HG03442 (cell line): ENCODE measurements at regions not wholly inside any gene's neighbourhood (a gene's known extent, or its start where the extent isn't known, plus 50 kb on each side); places are given as distances from the start of the nearest gene placed in this dataset.

ENCODE experiments used
- ATAC-seq: cut with Tn5 transposase; IDR thresholded peaks from one replicate; pipeline ENCODE4 v1.9.1; 2021; ENCODE audit warnings: mild to moderate bottlenecking, moderate library complexity; ENCODE audit not compliant: unreplicated experiment

DNA sequence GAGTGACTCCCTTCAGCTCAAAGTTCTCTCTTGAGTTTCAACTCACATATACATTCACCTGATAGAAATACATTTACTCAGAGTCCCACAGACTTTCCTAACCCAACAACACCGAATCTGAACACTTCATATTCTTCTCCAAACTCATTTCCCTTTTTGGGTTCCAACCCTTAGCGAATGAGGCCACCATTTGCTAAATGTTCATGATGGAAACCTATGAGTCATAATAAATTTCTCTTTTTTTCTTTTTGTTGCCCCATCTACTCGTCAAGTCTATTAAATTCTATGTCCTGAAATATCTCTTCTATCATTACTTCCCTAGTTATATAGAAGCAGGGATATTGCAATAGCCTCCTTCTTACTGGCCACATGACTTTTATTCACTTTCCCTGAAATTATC lies 100.1 kb downstream of the HLX start:
- no peak for ATAC-seq

DNA sequence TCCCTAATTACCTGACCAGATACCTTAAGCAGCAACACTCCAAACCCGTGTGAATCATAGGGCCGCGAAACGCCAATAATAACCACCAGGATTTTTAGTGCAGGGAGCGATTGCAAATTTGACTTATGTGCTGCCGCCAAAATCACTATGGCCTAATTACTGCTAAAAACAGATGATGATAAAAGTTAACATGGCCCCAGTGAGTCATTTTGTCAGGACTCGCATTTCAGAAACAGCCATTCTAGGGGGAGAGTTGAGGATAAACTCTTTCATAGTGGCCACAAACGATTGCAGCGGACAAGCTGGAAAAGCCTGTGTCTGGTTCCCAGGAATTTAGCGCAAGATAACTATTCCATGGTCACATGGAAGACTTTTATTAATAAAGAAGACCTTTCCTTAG lies 103.4 kb downstream of the HLX start:
- ATAC-seq = no peak

DNA sequence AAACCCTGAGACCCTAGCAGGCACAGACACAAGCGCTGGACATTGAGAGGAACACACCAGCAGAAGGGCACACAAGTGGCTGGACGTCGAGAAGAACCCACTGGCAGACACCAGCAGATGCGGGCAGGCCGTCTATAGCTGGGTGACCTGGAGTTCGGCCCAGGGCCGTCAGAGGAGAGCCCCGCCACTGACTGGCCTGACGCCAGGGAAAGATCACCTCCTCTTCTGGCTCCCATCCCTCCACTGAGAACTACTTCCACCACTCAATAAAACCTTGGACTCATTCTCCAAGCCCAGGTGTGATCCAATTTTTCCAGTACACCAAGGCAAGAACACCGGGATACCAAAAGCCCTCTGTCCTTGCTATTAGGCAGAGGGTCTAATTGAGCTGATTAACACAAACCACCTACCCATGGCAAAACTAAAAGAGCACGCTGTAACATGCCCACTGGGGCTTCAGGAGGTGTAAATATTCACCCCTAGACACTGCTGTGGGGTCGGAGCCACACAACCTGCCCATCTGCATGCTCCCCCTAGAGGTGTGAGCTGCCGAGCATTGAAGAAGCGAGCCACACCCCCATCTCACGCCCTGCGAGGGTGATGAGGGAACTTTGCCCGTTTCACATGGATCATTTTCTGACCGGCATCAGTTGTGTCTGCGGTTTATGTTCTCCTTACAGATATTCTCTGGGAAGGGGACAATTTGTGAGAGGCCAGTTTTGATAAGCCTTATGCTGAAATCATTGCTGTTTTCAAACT lies 104.8 kb downstream of the HLX start:
- ATAC-seq = no peak

DNA sequence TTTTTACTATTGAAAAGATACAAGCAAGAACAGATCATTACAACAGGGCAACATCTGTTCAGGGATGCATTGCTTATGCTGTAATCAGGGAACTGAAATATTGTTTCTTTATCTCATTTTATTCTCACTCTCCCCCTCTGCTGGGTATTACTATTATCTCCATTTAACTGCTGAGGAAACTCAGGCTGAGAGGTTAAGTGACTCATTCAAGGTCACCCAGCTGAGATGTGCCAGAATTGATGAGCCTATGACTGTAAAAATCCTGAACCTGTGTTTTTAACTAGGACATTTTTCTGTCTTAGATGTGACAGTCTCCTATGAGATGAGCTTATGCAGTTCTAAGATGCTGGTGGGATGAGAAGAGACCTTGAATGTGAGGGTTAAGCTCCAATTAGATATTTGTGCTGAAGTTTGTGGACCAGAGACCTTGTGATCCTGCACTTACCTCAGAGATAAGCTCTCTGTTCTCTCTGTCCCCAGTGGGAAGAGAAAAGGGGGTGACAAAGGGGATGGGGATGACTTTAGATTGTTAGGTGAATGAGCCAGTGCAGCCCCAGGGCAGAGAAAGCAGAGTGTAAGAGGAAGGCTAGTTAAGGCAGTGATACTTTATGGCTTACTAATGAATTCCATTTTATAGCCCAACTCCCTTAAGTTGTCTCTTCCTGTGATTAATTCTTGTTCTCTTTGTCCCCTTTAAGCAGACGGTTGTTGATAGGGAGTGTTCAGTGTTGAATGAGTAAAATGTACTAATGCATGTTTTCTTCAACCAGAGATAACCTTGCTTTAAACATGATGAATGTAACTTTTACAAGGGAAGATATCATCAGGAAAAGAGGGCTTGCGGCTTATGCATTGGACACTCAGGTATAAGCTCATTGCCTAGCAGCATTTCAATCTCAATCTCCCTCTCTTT lies 111.4 kb downstream of the HLX start:
- ATAC-seq = no peak

DNA sequence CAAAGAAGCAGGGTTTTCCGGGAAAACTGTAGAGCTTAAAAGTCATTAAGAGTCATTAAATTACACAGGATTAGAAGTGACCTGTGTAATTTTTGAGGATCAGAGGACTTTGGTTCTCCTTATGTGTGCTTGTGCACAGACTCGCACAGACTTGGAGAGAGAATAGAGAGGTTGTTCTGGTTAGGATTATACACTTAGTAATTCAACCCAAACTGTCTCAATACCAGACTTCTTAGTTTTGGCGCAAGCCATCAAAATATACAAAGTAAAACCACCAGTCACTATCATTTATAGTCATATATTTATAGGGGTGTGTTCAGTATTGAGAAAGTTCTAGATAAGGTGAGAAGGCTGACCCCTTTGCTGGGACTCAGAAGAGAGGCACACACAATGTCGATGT lies 112.3 kb downstream of the HLX start:
- ATAC-seq = no peak

DNA sequence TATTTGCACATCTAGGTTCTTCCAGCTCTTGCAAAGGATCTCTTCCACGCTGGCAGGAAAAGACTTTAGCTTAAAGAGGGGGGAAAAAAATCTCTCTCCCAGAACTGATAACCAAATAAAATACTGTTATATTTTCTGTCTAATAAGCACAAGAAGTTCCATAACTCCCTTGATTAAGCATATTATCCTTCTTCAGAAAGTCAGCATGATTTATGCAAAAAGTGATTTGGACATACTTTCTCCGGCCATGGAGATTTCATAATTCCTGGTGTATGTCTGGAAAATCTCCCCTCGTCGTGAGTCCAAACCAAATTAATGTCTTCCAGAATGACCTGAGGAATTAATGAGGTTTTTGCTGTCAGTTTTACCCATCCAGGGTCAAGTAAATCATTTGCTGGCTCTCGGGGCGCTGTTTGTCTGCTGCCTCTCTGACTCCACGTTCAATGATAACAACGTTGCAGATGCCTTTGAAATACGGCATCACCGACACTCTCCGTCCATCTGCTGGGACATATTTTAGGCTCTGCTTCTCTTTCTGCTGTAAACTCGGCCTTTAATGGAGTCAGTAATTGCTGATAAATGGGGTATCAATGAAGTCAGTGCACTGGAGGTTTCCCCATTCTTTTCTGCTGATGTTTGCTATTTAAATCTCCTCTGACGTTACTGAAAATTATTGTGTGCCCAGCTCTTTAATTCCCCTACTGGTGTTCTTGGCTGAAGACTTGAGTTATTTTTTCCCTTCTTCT lies 112.9 kb downstream of the HLX start:
- ATAC-seq = no peak

DNA sequence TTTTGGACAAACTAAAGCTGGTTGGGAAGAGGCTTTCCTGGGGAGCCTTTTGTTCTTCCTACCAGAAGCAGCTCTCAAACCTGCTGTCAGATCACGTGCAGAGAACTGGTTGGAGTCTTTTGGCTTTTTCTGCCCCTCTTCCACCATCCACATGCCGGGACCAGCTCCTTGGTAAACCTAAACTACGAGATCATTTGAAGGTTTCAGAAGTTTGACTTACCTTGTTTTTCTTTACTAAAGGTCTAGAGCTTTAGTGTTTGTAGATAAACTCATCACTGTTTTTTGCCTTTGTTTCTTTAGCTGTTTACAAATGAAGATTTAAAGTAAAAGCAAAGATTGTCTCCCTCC lies 113.4 kb downstream of the HLX start:
- ATAC-seq = no peak

DNA sequence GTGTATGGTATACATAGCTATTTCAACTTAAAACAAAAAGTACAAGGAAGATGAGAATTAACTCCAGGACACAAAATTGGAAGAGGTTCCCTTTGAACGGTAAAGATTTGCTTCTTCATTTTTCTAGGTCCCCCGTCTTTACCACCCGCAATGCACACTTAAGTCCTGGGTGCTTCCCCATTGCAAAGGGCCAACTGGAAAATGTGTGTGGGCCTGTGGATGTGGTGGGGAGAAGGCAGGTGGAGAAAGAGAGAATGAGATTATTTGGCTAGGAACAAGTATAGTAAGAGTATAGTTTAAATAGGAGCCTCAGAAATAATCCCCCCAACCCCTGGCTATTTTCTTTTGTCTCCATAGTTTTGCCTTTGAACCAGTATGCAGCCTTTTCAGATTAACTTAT lies 115.4 kb downstream of the HLX start:
- ATAC-seq = no peak

DNA sequence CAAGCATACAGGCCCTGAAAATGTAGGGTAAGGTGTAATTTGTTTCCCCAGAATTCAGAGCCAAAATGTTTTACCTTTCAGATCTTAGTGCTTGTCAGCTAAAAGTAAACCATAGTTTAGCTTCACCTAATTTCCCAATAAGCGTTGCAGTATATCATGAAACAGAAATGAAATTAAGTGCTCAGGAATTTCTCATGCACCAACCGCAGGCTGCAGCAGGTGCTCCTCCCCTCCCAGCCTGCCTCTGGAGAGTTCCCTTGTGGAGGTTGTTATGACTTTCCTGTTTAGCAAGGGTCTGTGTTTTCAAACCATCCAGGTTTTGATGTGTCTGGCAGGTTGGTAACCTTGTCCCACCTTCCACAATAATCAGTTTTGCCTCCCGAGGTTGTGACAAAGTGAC lies 118.5 kb downstream of the HLX start:
- no peak for ATAC-seq

DNA sequence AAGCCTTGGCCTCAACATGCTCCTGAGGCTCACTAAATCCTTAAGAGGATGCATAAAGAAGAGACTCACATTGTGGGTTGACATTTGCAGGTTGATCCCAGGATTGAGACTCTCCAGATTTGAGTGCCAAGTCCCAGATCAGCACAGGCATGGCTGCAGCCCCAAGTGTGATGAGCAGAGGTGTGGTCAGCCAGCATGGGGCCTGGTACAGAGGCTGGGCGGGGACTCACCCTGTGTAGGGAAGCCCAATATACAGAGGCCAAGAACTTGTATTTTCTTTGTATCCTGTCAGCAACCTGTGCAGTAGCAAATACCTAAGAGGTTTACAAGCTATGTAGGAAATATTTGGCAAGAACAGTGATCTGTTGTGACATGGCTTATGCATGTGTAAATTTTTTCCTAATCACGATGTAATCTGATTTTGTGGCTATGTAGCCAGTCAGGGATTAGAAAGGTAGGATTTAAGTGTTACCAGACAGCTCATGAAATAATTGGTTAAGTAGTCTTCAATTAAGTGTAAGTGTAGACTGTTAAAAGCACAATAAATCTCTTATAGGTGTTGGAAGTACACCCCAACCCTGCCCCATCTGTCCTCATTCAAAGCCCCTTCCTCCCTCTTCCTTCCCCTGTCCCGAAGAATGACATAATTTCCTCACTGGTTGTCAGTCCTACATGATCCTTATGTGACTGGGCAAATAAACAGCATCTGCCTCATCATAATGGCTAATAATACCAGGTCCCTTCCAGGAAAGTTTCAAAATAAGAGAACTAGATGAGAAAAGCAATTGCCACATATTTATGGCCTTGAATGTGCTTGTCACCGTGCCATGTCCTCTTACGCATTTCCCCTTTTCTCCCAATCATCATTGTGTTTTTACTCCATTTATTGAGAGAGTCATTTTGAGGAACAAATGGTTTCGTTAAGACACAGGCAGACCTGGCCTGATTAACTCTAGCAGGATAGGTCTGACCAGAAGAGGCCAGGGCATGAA lies 120.9 kb downstream of the HLX start:
- no peak for ATAC-seq

DNA sequence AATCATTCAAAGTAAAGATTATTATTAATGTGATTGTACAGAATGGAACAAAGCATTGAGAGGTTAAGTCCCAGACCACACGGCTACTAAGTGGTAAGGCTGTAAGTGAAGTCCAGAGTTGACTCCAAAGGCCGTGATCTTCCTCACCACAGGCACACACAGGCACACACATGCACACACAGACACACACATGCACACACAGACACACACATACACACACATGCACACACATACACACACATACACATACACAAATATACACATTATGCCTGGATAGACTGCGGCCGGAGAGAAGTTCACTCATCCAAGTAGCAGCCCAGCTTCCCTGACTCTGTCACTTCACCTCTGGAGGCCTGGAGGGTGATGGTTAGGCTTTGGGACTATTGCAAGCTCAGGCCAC lies 121.9 kb downstream of the HLX start:
- ATAC-seq = no peak

DNA sequence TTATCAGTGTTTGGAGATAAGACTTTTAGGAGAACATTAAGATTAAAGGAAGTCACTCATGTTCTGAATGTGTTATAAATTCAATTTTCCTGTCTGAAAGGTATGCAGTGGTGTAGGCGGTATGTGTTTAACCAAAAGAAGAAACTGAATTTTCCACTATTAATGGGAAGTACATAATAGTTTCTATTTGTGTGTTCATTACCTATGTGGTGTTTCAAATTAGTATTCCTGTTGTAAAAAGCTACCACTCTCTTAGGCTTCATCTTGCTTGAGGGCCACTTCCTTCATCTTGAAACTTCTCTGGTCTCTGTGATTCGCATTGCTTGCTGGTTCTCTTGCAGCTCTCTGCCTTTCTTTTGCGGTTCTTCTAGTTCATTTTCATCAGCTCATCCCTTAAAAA lies 123.4 kb downstream of the HLX start:
- no peak for ATAC-seq

DNA sequence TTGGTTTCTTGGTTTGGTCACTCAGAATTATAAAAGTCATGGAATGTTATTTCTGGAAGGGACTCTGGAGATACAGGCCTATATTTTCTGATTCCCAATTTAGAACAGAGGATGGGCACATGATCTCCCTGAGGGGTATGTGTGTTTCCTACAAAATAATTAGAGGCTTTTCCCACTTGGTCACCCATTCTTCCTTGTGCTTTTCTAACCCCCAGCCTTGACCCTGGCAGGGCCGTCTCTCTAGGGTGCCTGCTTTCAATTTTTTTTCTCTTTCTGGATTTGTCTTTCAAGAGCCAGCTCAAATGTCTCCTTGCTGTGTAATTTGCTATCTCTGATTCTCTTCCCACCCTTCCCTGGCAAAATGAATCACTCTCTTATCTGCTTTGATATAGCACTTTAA lies 131.9 kb downstream of the HLX start:
- ATAC-seq = no peak

DNA sequence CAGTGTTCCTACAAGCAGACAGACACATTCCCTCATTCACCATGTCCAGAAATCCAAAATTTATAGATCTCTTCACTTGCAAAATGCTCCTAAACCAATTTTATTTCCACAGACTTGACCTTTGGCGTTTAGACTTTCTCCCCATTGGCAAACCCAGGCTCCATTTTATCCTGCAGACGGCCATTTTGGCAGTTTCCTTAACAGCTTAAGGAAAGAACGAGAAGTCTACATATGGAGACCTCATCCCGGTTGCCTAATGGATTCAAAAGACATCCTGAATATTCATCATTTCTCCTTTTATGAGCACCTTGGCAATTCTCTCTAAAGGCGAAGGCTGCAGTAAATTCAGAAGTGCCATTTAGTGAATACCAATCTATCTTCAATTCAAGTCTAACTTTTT lies 132.9 kb downstream of the HLX start:
- no peak for ATAC-seq

DNA sequence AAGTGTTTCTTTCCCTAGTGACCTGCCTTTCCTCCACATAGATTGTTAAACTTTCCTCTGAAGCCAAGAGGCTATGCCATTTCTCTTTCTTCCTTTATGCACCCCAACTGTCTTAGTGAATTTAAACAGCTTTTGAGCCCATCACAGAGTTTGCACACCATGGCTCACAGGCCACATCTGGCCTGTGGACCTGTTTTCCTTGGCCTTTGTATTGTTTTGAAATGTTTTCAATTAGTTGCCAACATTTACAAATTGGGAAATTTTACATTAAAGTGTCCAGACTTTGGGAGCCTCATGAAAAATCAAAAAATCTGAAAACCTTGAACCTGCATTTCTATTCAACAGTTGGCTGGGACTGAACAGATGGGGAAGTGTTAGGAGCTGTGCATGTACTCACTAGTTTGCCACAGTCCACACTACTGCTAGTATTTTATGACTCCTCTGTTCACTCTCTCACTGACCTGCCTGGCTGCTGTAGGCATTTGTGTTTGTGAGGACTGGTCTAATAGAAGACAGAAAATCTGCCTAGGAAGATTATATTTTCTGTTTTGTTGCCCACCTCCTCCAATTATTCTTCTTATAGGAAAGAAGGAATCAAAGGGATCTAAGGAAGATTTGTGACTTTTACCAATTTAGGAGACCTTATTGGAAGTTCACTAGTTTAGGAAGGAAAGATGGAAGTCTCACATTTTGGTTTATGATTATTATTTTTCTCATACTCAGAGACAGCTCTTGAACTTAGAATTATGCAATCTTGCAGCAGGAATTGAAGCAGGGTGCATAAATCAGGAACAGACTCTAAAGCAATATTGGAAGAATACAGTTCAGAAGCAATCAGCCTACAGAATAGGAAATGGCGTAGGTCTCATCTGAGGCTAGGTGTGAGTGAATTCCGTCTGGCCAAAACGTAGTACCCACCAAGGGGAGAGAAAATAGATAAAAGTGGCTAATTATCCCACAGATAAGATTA lies 134.7 kb downstream of the HLX start:
- no peak for ATAC-seq

DNA sequence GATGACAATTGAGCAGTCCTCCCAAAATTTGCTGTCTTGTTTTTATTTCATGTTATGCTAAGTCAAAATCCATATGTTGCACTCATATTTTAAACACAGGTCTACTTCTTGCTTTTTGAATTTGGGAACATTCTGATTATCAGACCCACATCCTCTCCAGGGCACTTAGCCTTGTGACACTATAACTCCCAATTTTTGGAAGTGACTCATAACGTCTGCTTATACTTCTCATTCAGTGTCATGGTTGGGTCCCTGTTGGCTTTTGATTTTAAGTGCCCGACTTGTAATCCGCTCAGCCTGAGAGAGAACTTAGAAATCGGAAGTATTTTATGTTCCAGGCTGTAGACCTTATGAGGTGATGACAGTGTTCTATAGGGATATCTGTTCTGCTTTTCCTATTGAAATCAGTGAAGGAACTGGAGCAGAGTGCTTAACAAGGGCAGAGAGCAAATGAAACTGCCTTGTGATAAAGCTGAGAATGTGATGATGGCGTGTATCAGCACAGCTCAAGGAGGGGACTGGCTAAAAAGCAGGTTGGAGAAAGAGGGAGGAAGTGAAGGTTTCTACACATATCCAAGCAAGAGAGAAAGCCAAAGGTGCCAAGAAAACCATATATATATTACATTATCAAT lies 136.0 kb downstream of the HLX start:
- ATAC-seq = no peak

DNA sequence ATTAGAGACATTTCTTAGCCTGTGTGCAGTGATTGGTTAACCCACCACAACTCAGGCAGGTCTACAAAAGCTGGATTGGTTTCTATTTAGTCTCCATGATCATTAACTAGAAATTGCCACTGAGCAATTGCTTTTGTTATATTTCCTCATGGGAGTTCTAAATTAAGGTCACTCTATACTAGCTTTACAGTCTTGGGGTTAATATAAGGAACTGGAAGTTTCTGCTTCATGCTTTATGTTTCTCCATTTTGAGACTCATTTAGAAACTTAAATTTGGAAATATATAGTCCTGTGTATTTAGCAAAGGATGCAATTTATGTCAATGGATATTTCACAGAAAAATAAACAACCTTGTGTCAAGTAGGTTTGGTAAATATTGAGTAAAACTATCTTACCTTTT lies 137.5 kb downstream of the HLX start:
- ATAC-seq = no peak

DNA sequence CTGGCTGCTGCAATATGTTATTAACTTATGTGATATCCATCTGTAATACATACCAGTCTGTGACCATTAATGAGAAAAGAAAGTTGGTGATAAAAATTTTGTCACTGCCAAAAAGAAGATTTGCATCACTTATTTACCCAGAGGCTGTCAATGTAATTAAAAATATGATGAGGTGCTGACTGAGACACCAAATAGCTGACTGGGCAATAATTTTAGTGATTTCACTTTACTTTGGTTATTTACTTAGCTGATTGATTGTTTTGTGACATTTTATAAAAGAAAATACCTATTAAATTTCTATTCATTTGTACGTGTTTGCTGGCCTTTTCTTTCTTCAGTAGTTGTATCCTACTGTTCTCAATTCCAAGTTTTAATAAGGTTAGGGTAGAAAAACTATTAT lies 139.2 kb downstream of the HLX start:
- no peak for ATAC-seq

DNA sequence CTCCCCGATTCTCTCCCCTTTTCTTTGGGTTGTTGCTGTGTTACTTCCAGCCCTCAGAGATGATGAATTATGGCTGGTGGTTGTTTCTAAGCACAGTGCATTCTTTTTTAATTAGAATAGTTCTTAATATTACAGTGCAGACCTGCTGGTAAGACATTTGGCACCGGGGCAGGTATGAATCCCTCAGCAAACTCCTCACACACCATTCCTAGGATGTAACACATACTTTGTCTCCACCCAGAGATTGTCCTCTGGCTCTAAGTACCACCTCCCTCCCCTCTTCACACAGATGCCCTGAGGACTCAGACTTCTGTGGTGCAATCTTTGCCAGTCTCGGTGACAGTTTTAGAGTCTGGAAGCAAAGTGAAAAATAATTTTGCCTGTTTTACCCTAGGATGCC lies 143.1 kb downstream of the HLX start:
- ATAC-seq = no peak
